Progenitor cell of endocrine pancreas (in vitro differentiated cells): ENCODE measurements at regions not wholly inside any gene's neighbourhood (a gene's known extent, or its start where the extent isn't known, plus 50 kb on each side); places are given as distances from the start of the nearest gene placed in this dataset.

Source experiments
- DNase-seq: peaks from one replicate; pipeline ENCODE4 v3.0.0; 2021; ENCODE audit warnings: low spot score; ENCODE audit not compliant: unreplicated experiment
- H3K27ac Mint-ChIP-seq: 2 replicates; pipeline ENCODE4 v1.8.0; 2021; ENCODE audit warnings: mild to moderate bottlenecking, moderate library complexity, mixed read lengths
- H3K27me3 Mint-ChIP-seq: 2 replicates; pipeline ENCODE4 v1.8.0; 2021; ENCODE audit warnings: mixed read lengths
- H3K36me3 Mint-ChIP-seq: 2 replicates; pipeline ENCODE4 v1.8.0; 2022; ENCODE audit warnings: mixed read lengths; ENCODE audit not compliant: insufficient read depth
- H3K4me1 Mint-ChIP-seq: 2 replicates; pipeline ENCODE4 v1.8.0; 2021; ENCODE audit warnings: low read depth, mixed read lengths
- H3K4me3 Mint-ChIP-seq: 2 replicates; pipeline ENCODE4 v1.8.0; 2021; ENCODE audit warnings: low read depth, mild to moderate bottlenecking, moderate library complexity, mixed read lengths
- H3K9me3 Mint-ChIP-seq: 2 replicates; pipeline ENCODE4 v1.8.0; 2021; ENCODE audit warnings: low read depth, mixed read lengths
- CTCF ChIP-seq: fragments of 200-600 bp; sonication (generic); IDR thresholded peaks from one replicate; pipeline ENCODE4 v1.5.0; 2021; ENCODE audit warnings: antibody characterized with exemption, mild to moderate bottlenecking; ENCODE audit not compliant: unreplicated experiment

DNA sequence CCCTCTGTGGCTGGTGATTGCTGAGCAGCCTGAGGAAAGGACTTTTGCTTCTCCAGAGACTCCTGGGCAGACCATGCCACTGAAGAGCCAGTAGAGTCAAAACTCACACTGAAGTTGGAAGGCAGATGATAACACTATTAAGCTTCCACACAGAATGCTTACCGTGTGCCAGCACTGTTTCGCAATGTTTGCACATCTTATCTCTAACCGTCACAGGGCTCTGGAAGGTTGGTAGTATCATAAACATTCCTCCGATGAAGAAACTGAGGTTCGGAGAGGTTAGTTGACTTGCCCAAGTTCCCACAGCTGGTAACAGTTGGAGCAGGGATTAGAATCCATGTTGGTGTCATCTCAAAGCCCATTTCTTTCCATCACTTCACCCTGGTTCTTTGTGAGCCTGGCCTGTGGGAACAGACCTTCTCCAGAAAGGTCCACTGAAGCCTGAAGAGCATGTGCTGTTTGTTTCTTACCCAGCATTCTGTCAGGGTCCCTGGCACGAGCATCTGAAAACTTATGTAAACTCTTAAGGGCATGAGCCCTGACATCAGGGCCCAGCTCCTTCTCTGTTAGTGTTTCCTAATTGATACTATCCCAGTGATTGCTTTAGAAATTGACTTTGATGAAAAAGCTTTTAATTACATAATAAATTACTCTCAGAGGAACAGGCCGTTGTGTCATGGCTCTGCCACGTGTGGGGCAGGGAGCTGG, 77.0 kb upstream of the PRR23C start:
- Mint-ChIP-seq H3K27me3 (peaks cover 4% of the 10 kb centered on the region), H3K4me3 (no peak overlapping the region), H3K27ac (no peak overlapping the region), H3K4me1 (peaks cover 9% of the 10 kb centered on the region), H3K9me3 (no peaks in the 10 kb centered on the region), H3K36me3 (no peaks in the 10 kb centered on the region)
- DNase-seq, result no peak
- no peak for TF ChIP-seq CTCF

DNA sequence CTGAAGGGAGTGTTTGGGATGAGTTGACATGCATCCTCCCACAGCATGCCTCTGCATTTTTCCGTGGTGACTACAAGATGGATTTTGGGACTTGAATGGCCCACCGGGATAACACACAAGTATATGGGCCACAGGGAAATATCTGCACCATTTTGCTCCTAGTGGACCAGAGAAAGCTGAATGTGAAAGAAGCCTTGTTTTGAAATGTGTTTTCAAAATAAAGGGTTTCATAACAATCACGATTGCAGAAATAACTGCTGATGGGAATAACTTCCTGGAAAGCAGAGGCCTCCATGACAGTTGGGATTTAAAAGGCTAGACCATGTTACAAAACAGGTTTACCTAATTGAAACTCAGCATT, 77.5 kb upstream of the PRR23C start:
- no peak for DNase-seq
- Mint-ChIP-seq H3K27ac (no peak overlapping the region), H3K27me3 (peaks cover 4% of the 10 kb centered on the region), H3K4me1 (peaks cover 9% of the 10 kb centered on the region), H3K9me3 (no peaks in the 10 kb centered on the region), H3K4me3 (no peak overlapping the region), H3K36me3 (no peaks in the 10 kb centered on the region)
- no peak for TF ChIP-seq CTCF

- Mint-ChIP-seq H3K27ac (no peak overlapping the region), H3K9me3 (no peaks in the 10 kb centered on the region), H3K27me3 (peaks cover 4% of the 10 kb centered on the region), H3K4me1 (peaks cover 9% of the 10 kb centered on the region), H3K4me3 (no peak overlapping the region), H3K36me3 (no peaks in the 10 kb centered on the region)
- no peak for DNase-seq
- no peak for TF ChIP-seq CTCF
These were observed 77.9 kb upstream of the PRR23C start for GRCh38 chr3:139122612-139123011.

DNA sequence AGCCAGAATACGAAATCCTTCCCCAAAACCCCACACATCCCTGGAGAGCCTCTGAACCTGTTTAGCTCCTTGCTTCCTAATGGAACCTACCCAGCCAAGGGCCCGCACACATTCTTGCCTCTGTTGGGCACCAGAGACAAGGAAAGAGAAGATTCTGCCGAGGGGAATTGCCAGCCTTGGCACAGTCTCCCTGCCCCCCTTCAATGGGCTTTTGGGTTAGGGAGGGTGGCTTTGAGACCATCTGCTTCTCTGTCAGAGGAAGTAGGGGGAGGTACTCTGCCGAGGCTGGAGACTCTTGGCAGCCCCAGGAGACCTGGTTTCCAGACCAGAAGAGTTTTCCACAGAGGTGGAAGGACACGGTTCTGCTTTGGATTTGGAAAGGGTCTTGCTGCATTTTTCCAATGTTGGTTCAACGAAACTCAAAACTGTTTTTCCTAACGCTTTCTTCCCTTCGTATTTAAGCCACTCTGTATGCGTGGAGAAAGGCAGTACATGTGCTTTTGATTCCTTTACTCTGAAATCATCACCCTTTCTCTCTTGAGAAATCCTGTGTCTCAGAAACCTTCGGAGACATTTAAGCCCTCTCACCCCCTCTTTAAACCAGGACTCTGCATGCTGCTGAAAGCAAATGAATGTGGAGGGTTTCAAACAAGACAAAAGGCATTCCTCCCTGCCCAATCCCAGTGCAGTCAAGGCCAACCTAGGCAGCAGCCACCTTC, 78.8 kb upstream of the PRR23C start:
- H3K4me3 Mint-ChIP-seq, result no peak overlapping the region

GRCh38 chr3:139124197-139124596, 79.5 kb upstream of the PRR23C start:
- H3K27ac Mint-ChIP-seq, result no peak overlapping the region
- H3K4me1 Mint-ChIP-seq, result peaks cover 9% of the 10 kb centered on the region
- no peak overlapping the region for H3K4me3 Mint-ChIP-seq
- TF ChIP-seq CTCF, result no peak
- H3K36me3 Mint-ChIP-seq, result no peaks in the 10 kb centered on the region
- H3K27me3 Mint-ChIP-seq, result peaks cover 12% of the 10 kb centered on the region
- H3K9me3 Mint-ChIP-seq, result no peaks in the 10 kb centered on the region
- DNase-seq, result no peak

More for the DNA sequence above, 78.8 kb upstream of the PRR23C start:
- H3K36me3 Mint-ChIP-seq, result no peaks in the 10 kb centered on the region
- TF ChIP-seq CTCF, result no peak
- no peak overlapping the region for H3K27ac Mint-ChIP-seq
- DNase-seq, result no peak
- H3K4me1 Mint-ChIP-seq, result peaks cover 9% of the 10 kb centered on the region
- peaks cover 6% of the 10 kb centered on the region for H3K27me3 Mint-ChIP-seq
- H3K9me3 Mint-ChIP-seq, result no peaks in the 10 kb centered on the region
